CD4-positive, alpha-beta T cell treated with Interferon alpha-2 for 1 hour (primary cell): ENCODE measurements at regions not wholly inside any gene's neighbourhood (a gene's known extent, or its start where the extent isn't known, plus 50 kb on each side); places are given as distances from the start of the nearest gene placed in this dataset.
A peak's percentile ranks its signal among the peaks of the same experiment; 100 is the strongest.
"Not testable (repeated sequence)": the region's sequence is repeated elsewhere in the genome, so short reads cannot be mapped to it uniquely, and the experiment has no call there.

ENCODE experiments used
- DNase-seq, 2 donors: peaks; one replicate each; pipeline ENCODE4 v3.0.0-alpha.2; 2020 to 2022

GRCh38 chr4:3867403-3868100 lies 101.4 kb downstream of the ADRA2C start:
- DNase-seq: no peak

- DNase-seq: no peak
Measured at GRCh38 chr4:3868211-3869173, 102.3 kb downstream of the ADRA2C start.

- DNase-seq: no peak
Measured at GRCh38 chr4:3869174-3869572, 103.0 kb downstream of the ADRA2C start.

- no peak for DNase-seq
Measured at GRCh38 chr4:3869661-3870566, 103.7 kb downstream of the ADRA2C start.

GRCh38 chr4:3870567-3870962 lies 104.4 kb downstream of the ADRA2C start:
- DNase-seq: no peak

DNA sequence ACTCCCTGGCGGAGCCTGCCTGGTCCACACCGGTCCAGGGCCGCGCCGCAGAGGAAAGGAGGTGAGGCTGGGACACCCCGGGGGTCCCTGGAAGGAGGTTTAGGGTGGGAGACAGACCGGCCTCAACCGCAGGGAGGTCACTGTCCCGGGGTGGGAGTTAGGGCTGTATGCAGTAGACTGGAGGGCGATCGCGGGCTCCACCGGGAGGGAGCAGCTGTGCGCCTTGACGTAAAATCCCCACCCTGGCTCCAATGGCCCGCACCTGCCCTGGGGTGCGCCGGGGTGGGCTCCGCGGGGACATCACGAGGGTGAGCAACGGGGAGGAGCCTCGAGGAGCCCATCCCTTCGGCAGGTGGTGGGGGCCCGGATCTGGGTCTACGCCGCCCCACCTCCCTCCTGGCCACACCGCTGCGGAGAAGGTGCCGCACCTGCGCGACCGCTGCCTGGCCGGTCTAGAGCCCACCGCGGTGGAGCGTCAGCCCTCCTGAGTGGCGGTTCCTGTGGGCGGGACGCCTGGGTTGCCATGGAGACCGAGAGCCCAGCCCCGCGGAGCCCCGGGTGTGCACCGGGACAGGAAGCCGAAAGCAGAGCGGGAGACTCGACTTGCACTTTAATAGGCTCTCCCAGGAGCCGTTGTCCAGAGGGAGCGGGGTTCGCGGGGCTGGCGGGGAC lies 105.1 kb downstream of the ADRA2C start:
- peak in 1 of 2 donors; percentile 16 for DNase-seq

GRCh38 chr4:3871881-3872833 lies 106.0 kb downstream of the ADRA2C start:
- DNase-seq: no peak

- DNase-seq: no peak
Measured at GRCh38 chr4:3872834-3873313, 106.7 kb downstream of the ADRA2C start.

DNA sequence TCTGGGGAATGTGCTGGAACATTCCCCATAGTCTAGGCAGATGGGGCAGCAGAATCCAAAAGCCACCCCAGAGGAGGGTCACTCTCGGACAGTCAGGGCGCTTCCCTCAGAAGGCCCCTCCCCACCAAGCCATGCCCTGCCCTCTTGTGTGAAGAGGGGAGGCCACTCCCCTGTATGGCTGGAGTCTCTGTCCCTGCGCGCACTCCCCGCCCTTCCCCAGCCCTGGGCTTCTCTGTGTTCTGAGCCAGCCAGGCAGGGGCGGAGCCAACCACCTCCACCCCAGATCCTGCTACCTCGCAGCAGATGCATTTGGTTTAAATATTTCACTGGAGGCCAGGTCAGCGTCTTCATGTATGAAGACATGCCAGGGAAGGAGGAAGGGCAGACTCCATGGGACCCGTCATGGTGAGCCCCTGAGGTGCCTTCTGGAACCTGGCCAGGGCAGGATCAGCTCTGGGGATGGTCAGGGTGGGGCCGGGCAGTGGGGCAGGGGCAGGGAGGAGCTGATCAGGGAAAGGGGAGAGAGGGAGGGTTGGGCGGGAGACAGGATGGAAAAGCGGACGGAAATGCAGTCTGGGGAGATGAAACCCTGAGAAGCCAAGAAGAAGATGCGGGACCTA lies 107.3 kb downstream of the ADRA2C start:
- no peak for DNase-seq

- no peak for DNase-seq
Measured at GRCh38 chr4:3874028-3874415, 107.8 kb downstream of the ADRA2C start.

DNA sequence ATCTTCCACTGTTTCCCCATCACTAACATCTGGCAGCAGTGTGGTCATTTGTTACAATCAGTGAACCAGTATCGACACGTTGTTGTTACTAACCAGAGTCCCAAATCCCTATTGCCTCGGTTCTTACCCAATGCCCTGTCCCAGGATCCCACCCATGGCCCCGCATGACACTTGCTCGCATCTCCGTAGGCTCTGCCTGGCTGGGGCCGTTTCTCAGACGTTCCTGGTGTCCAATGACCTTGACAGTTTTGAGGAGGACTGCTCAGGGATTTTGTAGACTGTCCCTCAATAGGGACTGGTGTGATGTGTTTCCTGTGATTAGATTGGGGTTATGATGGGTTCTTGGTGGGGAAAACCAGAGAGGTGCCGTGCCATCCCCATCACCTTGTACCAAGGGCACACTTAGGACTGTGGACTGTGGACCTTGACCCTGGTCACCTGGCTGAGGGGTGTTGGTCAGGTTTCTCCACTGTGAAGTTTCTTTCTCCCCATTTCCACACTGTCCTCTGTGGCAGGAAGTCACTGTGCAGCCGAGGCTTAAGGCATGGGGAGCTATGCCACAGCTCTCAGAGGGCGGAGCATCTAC lies 108.4 kb downstream of the ADRA2C start:
- DNase-seq: no peak

DNA sequence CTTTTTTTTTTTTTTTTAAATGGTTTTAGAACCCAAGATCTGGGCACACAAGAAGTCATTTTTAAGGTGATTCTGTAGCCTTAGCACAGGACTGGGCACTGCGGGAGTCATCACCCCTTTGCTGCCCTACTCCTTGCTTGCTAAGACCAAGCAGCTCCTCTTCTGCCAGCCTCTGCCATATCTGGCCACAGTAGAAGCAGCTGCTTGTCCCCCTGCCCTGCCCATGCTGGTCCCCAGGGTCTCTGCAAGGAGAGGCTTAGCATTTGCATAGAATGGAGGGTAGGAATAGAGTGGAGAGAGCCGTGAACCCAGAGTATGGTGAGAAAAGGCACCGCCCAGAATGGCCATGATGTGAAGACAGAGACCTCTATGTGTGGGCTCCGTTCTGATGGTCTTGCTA lies 109.3 kb downstream of the ADRA2C start:
- DNase-seq: no peak

DNA sequence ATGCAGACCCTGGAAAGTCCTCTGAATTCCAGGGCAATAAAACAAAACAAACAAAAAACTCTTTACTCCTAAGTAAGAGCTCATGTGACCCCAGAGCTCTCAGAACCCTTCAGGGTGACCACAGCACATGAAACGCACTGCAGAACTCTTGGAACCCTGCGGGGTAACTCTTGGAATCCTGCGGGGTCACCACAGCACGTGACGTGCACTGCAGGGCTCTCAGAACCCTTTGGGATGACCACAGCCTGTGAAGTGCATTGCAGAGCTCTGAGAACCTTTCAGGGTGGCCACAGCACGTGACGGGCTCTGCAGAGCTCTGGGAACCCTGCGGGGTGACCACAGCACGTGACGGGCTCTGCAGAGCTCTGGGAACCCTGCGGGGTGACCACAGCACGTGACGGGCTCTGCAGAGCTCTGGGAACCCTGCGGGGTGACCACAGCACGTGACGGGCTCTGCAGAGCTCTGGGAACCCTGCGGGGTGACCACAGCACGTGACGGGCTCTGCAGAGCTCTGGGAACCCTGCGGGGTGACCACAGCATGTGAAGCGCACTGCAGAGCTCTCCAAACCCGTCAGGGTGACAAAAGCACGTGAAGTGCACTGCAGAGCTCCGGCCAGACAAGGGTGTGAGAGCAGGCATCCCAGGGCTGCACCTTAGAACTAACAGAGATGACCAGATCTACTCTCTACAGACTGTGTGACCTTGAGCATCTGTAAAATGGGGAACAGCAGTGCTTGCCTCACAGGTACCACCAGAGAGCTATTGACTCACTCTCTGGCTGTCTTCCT lies 110.1 kb downstream of the ADRA2C start:
- not testable (repeated sequence) for DNase-seq

DNA sequence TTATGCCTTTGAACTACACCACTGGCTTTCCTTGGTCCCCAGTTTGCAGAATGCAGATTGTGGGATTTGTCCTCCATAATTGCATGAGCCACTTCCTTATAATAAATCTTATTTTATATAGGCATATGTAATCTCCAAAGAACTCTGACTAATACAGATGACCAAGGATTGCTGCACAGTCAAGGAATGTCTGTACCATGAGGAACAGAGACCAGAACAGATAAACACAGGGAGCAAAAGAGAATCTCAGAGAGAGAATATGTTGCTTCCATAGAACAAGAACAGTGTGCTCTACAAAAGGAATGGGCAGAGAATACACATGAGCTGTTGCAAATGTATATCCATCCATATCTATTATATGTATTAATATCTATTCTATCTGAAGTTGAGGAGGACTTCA lies 111.1 kb downstream of the ADRA2C start:
- DNase-seq: no peak

- DNase-seq: no peak
Measured at GRCh38 chr4:3877868-3878267, 111.7 kb downstream of the ADRA2C start.

- DNase-seq: no peak
Measured at GRCh38 chr4:3878678-3879077, 112.5 kb downstream of the ADRA2C start.

- peak; percentile 35 to 49 for DNase-seq
Measured at GRCh38 chr4:3879681-3880614, 113.8 kb downstream of the ADRA2C start.

- DNase-seq: peak; percentile 62 to 68
Measured at GRCh38 chr4:3880615-3881120, 114.5 kb downstream of the ADRA2C start.
